Tibial nerve (tissue), 4 donors: ENCODE measurements at regions not wholly inside any gene's neighbourhood (a gene's known extent, or its start where the extent isn't known, plus 50 kb on each side); places are given as distances from the start of the nearest gene placed in this dataset.

Source experiments
- CTCF ChIP-seq, 5 experiments: fragments of 200-600 bp in 3 of 5; fragments of 450-650 bp in 2 of 5; sonication (generic) in 3 of 5; IDR thresholded peaks; one replicate each; pipeline ENCODE4 v1.5.1; 2016 to 2019; ENCODE audit warnings: antibody characterized with exemption in 5 of 5, mild to moderate bottlenecking in 3 of 5, moderate library complexity in 2 of 5
- EP300 ChIP-seq, 2 donors: sonication (generic); formaldehyde crosslinking; IDR thresholded peaks; one replicate each; pipeline ENCODE4 v1.6.1; 2017; ENCODE audit warnings: antibody characterized with exemption in 2 of 2, mild to moderate bottlenecking in 1 of 2
- POLR2A ChIP-seq, 2 donors: fragments of 450-650 bp; IDR thresholded peaks; one replicate each; pipeline ENCODE4 v1.6.1; 2017; ENCODE audit warnings: antibody characterized with exemption in 2 of 2, mild to moderate bottlenecking in 2 of 2, moderate library complexity in 2 of 2

GRCh38 chr9:16974436-16974835 is 104.0 kb upstream of the BNC2 start:
- no peak for TF ChIP-seq CTCF (IDR thresholded peaks at IDR 0.05)
- no peak for TF ChIP-seq POLR2A (IDR thresholded peaks at IDR 0.05)
- TF ChIP-seq EP300 (IDR thresholded peaks at IDR 0.05) = no peak
